ENCODE measurements at regions not wholly inside any gene's neighbourhood (a gene's known extent, or its start where the extent isn't known, plus 50 kb on each side); places are given as distances from the start of the nearest gene placed in this dataset.

- POLR2A ChIA-PET = interaction anchor here (0.5 to 1.8 kb wide), 6 partner anchors 9 to 203 kb away, joined by 3 to 10 read pairs (median 5); no protein-coding TSS in a partner anchor
Measured at GRCh38 chr18:59085797-59086196, 53.9 kb upstream of the SEC11C start.

DNA sequence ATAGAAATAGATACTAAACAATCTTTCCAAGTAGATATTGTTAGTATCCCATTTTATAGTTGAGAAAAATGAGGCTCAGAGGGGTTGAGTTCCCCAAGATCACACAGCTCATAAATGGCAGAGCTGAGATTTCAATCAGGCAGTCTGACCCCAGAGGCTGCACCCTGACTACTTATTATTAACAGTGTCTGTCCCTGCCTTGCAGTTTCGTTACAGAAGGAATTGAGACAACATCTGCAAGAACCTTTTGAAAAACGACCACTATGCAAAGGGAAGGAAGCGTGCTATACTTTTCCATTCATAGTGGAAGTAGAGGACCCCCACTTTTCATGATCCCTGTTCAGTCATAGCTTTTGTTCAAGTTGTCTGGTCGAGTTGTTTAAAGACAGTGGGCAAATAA, 53.2 kb upstream of the SEC11C start:
- BruUV-seq (replicated peaks) = no TSS peak
- DNase-seq (ENCODE audit: low spot score) = peak; percentile 7
- intact Hi-C loops (cut with micrococcal nuclease; ENCODE audit: unreplicated experiment) = no loop called here
- TF ChIP-seq CTCF (conservative IDR thresholded peaks at IDR 0.05; ENCODE audit: low read length) = no peak
- TF ChIP-seq EZH2phosphoT487 (IDR thresholded peaks at IDR 0.05; ENCODE audit: borderline replicate concordance, low read depth, low read length) = no peak
- no peak overlapping the region for H3K4me3 ChIP-seq (ENCODE audit: low read depth, low read length, poor library complexity, severe bottlenecking)
- H3K4me1 ChIP-seq (ENCODE audit: insufficient read depth, low read length, poor library complexity, severe bottlenecking) = peaks cover 32% of the 10 kb centered on the region
- no peaks in the 10 kb centered on the region for H3K79me2 ChIP-seq (ENCODE audit: insufficient read depth, low read depth, low read length)
- H3K4me2 ChIP-seq (ENCODE audit: low read length) = peak overlapping the region; percentile 48; the same call in 1 of the 2 replicates
- H3K36me3 ChIP-seq (ENCODE audit: insufficient read depth, low read length) = no peaks in the 10 kb centered on the region
- no peaks in the 10 kb centered on the region for H3K9me2 ChIP-seq (ENCODE audit: insufficient read depth, low read length)
- POLR2A ChIA-PET = interaction anchor here (0.5 to 1.7 kb wide), 3 partner anchors 10 to 204 kb away, joined by 3 to 6 read pairs (median 3); no protein-coding TSS in a partner anchor
- CTCF ChIA-PET (ENCODE audit: unreplicated experiment) = no interaction called here
- no peak overlapping the region for H3K27ac ChIP-seq (ENCODE audit: low read depth, low read length, poor library complexity, severe bottlenecking)
- no peaks in the 10 kb centered on the region for H3K9me3 ChIP-seq (ENCODE audit: low read length)
- no peaks in the 10 kb centered on the region for H4K20me1 ChIP-seq (ENCODE audit: insufficient read depth, low read length)
- H2AFZ ChIP-seq (ENCODE audit: low read length) = peak overlapping the region; percentile 39; the same call in 1 of the 2 replicates

More at GRCh38 chr18:59085797-59086196, 53.9 kb upstream of the SEC11C start:
- intact Hi-C loops (cut with micrococcal nuclease; ENCODE audit: unreplicated experiment) = loop anchor here (1.0 to 2.0 kb wide), 2 partner anchors 54 to 317 kb away; partner anchors contain the start of gene SEC11C
- Histone ChIP-seq H3K27ac (ENCODE audit: low read depth, low read length, poor library complexity, severe bottlenecking) (peak overlapping the region; percentile 59), H3K36me3 (ENCODE audit: insufficient read depth, low read length) (no peaks in the 10 kb centered on the region), H3K79me2 (ENCODE audit: insufficient read depth, low read depth, low read length) (no peaks in the 10 kb centered on the region), H3K4me3 (ENCODE audit: low read depth, low read length, poor library complexity, severe bottlenecking) (no peak overlapping the region), H2AFZ (ENCODE audit: low read length) (peak overlapping the region; percentile 54; the same call in 1 of the 2 replicates), H3K4me2 (ENCODE audit: low read length) (peak overlapping the region; percentile 48), H4K20me1 (ENCODE audit: insufficient read depth, low read length) (no peaks in the 10 kb centered on the region), H3K9me2 (ENCODE audit: insufficient read depth, low read length) (no peaks in the 10 kb centered on the region), H3K9me3 (ENCODE audit: low read length) (no peaks in the 10 kb centered on the region), H3K4me1 (ENCODE audit: insufficient read depth, low read length, poor library complexity, severe bottlenecking) (peaks cover 32% of the 10 kb centered on the region)
- BruUV-seq (replicated peaks) = no TSS peak
- CTCF ChIA-PET (ENCODE audit: unreplicated experiment) = interaction anchor here (0.9 kb wide), 1 partner anchor 562 kb away, joined by 3 read pairs; no protein-coding TSS in a partner anchor
- no peak for DNase-seq (ENCODE audit: low spot score)
- TF ChIP-seq CTCF (conservative IDR thresholded peaks at IDR 0.05; ENCODE audit: low read length) = no peak

- no peak for TF ChIP-seq CTCF (conservative IDR thresholded peaks at IDR 0.05; ENCODE audit: low read length)
- TF ChIP-seq EZH2phosphoT487 (IDR thresholded peaks at IDR 0.05; ENCODE audit: borderline replicate concordance, low read depth, low read length) = no peak
- Histone ChIP-seq H4K20me1 (ENCODE audit: insufficient read depth, low read length) (no peaks in the 10 kb centered on the region), H3K79me2 (ENCODE audit: insufficient read depth, low read depth, low read length) (no peaks in the 10 kb centered on the region), H2AFZ (ENCODE audit: low read length) (no peak overlapping the region; the same call in 1 of the 2 replicates), H3K9me2 (ENCODE audit: insufficient read depth, low read length) (no peaks in the 10 kb centered on the region), H3K4me1 (ENCODE audit: insufficient read depth, low read length, poor library complexity, severe bottlenecking) (peaks cover 32% of the 10 kb centered on the region), H3K4me3 (ENCODE audit: low read depth, low read length, poor library complexity, severe bottlenecking) (no peak overlapping the region), H3K9me3 (ENCODE audit: low read length) (no peaks in the 10 kb centered on the region), H3K27ac (ENCODE audit: low read depth, low read length, poor library complexity, severe bottlenecking) (no peak overlapping the region), H3K4me2 (ENCODE audit: low read length) (no peak overlapping the region), H3K36me3 (ENCODE audit: insufficient read depth, low read length) (no peaks in the 10 kb centered on the region)
- POLR2A ChIA-PET = interaction anchor here (0.6 kb wide), 2 partner anchors 54 to 264 kb away, joined by 3 read pairs; no protein-coding TSS in a partner anchor
- intact Hi-C loops (cut with micrococcal nuclease; ENCODE audit: unreplicated experiment) = no loop called here
- CTCF ChIA-PET (ENCODE audit: unreplicated experiment) = interaction anchor here (1.8 kb wide), 1 partner anchor 17 kb away, joined by 7 read pairs; no protein-coding TSS in a partner anchor
- no peak for DNase-seq (ENCODE audit: low spot score)
- no TSS peak for BruUV-seq (replicated peaks)
Measured at GRCh38 chr18:59087391-59087790, 52.3 kb upstream of the SEC11C start.
